Ovary (tissue), 3 donors: ENCODE measurements at regions not wholly inside any gene's neighbourhood (a gene's known extent, or its start where the extent isn't known, plus 50 kb on each side); places are given as distances from the start of the nearest gene placed in this dataset.

ENCODE experiments used
- CTCF ChIP-seq, 3 donors: fragments of 450-650 bp in 2 of 3; fragments of 200-600 bp in 1 of 3; IDR thresholded peaks; one replicate each; pipeline versions ENCODE4 v1.5.1 to v1.8.0; 2016 to 2022; ENCODE audit warnings: antibody characterized with exemption in 3 of 3, mild to moderate bottlenecking in 1 of 3
- POLR2A ChIP-seq: fragments of 450-650 bp; IDR thresholded peaks from one replicate; pipeline ENCODE4 v1.6.1; 2017; ENCODE audit warnings: antibody characterized with exemption, mild to moderate bottlenecking, moderate library complexity
- donor health status: DM: no; HTN: no; CAD: no.

- TF ChIP-seq CTCF (IDR thresholded peaks at IDR 0.05) (no peak), POLR2A (no peak)
Observed at GRCh38 chr6:141105481-141105880, 1027.2 kb upstream of the GJE1 start.
